ENCODE measurements at regions not wholly inside any gene's neighbourhood (a gene's known extent, or its start where the extent isn't known, plus 50 kb on each side); places are given as distances from the start of the nearest gene placed in this dataset.
"Not testable (repeated sequence)": the region's sequence is repeated elsewhere in the genome, so short reads cannot be mapped to it uniquely, and the experiment has no call there.

DNA sequence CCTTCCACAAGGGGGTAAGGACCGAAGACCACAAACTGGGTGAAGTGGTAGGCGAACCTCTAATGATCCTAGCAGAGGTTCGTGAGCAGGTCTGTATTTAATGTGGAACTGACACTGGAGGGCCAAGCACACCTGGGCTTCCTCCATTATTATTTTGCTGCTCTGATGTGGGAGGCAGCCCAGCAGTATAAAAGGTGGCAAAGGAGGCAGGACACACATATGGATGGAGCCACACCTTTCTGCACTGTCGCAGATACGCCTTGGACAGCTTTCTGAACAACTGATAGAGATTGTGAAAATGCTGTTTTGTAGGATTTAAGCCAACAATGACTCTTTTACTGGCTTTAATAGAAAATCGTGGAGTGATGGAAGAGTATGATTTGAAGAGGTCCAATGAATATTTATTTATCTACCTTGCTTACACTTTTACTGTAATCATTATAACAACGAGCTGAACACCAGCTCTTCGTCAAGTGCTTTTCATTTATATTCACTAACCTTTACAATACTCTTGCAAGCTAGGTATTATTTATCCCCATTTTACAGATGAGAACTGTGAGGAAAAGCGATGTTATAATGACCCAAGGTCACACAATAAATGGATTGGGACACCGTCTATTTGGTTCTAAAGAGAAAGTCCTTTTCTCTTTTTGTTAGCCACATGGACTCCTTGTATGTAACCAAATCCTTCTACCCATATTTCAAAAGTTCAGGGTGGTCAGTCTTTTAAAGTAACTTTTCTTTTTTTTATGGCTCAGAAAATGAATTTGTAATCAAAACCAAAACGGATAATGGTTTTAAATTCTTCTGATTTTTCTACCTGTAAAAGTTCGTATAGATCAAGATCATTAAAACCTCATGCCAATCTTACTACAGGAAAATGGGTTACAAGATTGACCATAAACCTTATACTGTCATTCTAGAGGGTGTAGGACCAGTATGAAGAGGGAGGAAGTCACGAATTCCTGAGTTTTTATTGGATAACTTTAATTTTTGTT is 116.9 kb downstream of the UTRN start:
- no peak for DNase-seq (ENCODE audit: low read depth)
- TF ChIP-seq, protein P1, sequence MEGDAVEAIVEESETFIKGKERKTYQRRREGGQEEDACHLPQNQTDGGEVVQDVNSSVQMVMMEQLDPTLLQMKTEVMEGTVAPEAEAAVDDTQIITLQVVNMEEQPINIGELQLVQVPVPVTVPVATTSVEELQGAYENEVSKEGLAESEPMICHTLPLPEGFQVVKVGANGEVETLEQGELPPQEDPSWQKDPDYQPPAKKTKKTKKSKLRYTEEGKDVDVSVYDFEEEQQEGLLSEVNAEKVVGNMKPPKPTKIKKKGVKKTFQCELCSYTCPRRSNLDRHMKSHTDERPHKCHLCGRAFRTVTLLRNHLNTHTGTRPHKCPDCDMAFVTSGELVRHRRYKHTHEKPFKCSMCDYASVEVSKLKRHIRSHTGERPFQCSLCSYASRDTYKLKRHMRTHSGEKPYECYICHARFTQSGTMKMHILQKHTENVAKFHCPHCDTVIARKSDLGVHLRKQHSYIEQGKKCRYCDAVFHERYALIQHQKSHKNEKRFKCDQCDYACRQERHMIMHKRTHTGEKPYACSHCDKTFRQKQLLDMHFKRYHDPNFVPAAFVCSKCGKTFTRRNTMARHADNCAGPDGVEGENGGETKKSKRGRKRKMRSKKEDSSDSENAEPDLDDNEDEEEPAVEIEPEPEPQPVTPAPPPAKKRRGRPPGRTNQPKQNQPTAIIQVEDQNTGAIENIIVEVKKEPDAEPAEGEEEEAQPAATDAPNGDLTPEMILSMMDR (IDR thresholded peaks at IDR 0.05; ENCODE audit: insufficient read depth, low read depth, low read length), result no peak

DNA sequence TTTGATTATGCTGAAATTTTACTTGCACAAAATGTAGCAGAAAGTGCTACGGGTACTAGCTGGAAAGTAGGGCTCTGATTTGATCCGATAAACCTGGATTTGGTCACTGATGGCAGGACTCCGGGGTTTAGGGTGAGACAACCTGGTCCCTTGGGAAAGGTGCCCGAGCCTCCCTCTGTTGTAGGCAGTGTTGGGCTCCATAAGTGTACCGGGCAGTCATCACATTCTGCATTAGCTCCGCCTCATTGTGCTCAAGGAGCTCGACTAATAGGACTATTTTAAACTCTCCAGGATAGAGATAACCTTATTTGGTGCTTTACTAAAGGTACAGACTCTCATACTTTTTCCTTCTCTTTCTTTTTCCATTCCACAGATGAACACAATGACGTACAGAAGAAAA is 117.6 kb downstream of the UTRN start:
- TF ChIP-seq, protein P1 (IDR thresholded peaks at IDR 0.05; ENCODE audit: insufficient read depth, low read depth, low read length), result no peak
- H3K4me3 ChIP-seq (ENCODE audit: low read depth, low read length), result no peak overlapping the region
- no peak for DNase-seq (ENCODE audit: low read depth)

More for the DNA sequence above, 116.9 kb downstream of the UTRN start:
- H3K4me3 ChIP-seq (ENCODE audit: low read depth, low read length), result no peak overlapping the region

- peak; percentile 77 for DNase-seq (ENCODE audit: low read depth)
- TF ChIP-seq, protein P1 (IDR thresholded peaks at IDR 0.05; ENCODE audit: insufficient read depth, low read depth, low read length), result no peak
- no peak overlapping the region for H3K4me3 ChIP-seq (ENCODE audit: low read depth, low read length)
Measured at GRCh38 chr6:144405163-144405562, 120.0 kb downstream of the UTRN start.

GRCh38 chr6:144406796-144407195 is 121.7 kb downstream of the UTRN start:
- DNase-seq (ENCODE audit: low read depth), result no peak
- TF ChIP-seq, protein P1 (IDR thresholded peaks at IDR 0.05; ENCODE audit: insufficient read depth, low read depth, low read length), result no peak
- H3K4me3 ChIP-seq (ENCODE audit: low read depth, low read length), result no peak overlapping the region

DNA sequence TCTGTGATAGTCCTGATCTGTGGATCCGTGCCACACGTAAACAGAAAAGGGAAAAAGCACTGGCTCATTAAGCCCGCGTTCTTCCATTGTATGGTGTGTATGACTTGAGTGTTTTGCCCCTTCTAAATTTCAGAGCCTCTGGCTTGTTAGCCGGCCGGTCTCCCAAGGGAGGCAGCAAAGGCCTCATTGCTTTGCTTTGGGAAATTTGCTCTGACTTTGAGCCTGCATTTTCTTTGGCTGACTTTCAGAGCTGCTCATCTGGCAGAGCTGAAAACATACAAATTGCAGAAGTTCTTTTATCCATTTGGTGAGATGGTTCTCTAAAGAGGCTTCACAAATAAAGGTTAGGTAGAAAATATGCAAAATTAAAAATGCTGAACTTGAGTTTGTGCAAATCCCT is 123.0 kb downstream of the UTRN start:
- TF ChIP-seq, protein P1 (IDR thresholded peaks at IDR 0.05; ENCODE audit: insufficient read depth, low read depth, low read length), result no peak
- no peak overlapping the region for H3K4me3 ChIP-seq (ENCODE audit: low read depth, low read length)
- peak; percentile 49 for DNase-seq (ENCODE audit: low read depth)

GRCh38 chr6:144410059-144410458 is 124.9 kb downstream of the UTRN start:
- H3K4me3 ChIP-seq (ENCODE audit: low read depth, low read length), result no peak overlapping the region
- DNase-seq (ENCODE audit: low read depth), result no peak
- TF ChIP-seq, protein P1 (IDR thresholded peaks at IDR 0.05; ENCODE audit: insufficient read depth, low read depth, low read length), result no peak

- DNase-seq (ENCODE audit: low read depth); H3K4me3 ChIP-seq (ENCODE audit: low read depth, low read length): not testable (repeated sequence)
Measured at GRCh38 chr6:144410574-144410973, 125.4 kb downstream of the UTRN start.

All from fibroblast of villous mesenchyme (primary cell).